ENCODE measurements at regions not wholly inside any gene's neighbourhood (a gene's known extent, or its start where the extent isn't known, plus 50 kb on each side); places are given as distances from the start of the nearest gene placed in this dataset.

DNA sequence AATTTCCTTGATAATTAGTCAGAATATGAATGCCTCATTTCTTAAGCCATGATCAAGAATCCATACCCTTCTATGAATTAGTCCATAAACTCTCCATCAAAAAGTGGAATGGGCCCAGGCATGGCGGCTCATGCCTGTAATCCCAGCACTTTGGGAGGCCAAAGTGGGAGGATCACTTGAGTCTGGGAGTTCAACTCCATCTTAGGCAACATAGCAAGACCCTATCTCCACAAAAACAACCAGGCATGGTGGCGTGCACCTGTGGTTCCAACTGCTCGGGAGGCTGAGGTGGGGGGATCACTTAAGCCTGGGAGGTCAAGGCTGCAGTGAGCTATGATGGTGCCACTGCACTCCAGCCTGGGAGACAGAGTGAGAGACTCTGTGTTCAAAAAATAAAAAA, 52.1 kb upstream of the SHANK2 start:
- Histone ChIP-seq H3K56ac (ENCODE audit: insufficient read length, low read depth, low read length) (no peak overlapping the region), H2AK5ac (ENCODE audit: insufficient read length, low read length) (no peak overlapping the region), H4K20me1 (ENCODE audit: control insufficient read depth, insufficient read depth, insufficient read length) (no peaks in the 10 kb centered on the region), H4K5ac (ENCODE audit: insufficient read length, low read depth, low read length) (no peak overlapping the region), H3K23me2 (ENCODE audit: insufficient read length, low read depth, low read length, poor library complexity, severe bottlenecking) (no peaks in the 10 kb centered on the region), H3K4me2 (ENCODE audit: insufficient read depth, insufficient read length, low read length) (no peak overlapping the region), H2BK5ac (ENCODE audit: insufficient read length, low read length) (no peak overlapping the region), H4K91ac (ENCODE audit: insufficient read length, low read depth, low read length) (no peak overlapping the region), H3K27me3 (ENCODE audit: insufficient read depth, low read length) (no peaks in the 10 kb centered on the region), H3K14ac (ENCODE audit: insufficient read depth, low read length) (no peak overlapping the region), H3K23ac (ENCODE audit: insufficient read length, low read depth, low read length) (no peak overlapping the region), H2BK120ac (ENCODE audit: low read depth, low read length, poor library complexity, severe bottlenecking) (no peak overlapping the region), H2BK20ac (ENCODE audit: low read depth, low read length, poor library complexity, severe bottlenecking) (no peak overlapping the region), H3K9ac (ENCODE audit: extremely low read depth, insufficient read length, low read length) (no peak overlapping the region), H3K4me1 (ENCODE audit: insufficient read depth, low read length) (no peaks in the 10 kb centered on the region), H3K9me3 (ENCODE audit: control insufficient read depth, low read depth, low read length) (no peaks in the 10 kb centered on the region), H2BK12ac (ENCODE audit: insufficient read length, low read depth, low read length) (no peak overlapping the region), H2BK15ac (ENCODE audit: low read depth, low read length) (no peak overlapping the region), H3K79me2 (ENCODE audit: insufficient read depth, low read length) (no peaks in the 10 kb centered on the region), H3T11ph (ENCODE audit: low read length) (no peak overlapping the region), H3K4ac (ENCODE audit: low read depth, low read length) (no peak overlapping the region), H2AFZ (ENCODE audit: low read length) (no peak overlapping the region), H3K27ac (ENCODE audit: insufficient read length, low read depth, low read length) (no peak overlapping the region), H4K8ac (replicated peaks; ENCODE audit: insufficient read length, low read depth, low read length) (no peak overlapping the region), H3K18ac (ENCODE audit: insufficient read length, low read depth, low read length) (no peak overlapping the region), H3K79me1 (ENCODE audit: insufficient read depth, low read depth, low read length, poor library complexity, severe bottlenecking) (no peaks in the 10 kb centered on the region)
- no peak for DNase-seq
- Mint-ChIP-seq H3K9me3 (peaks cover 0 to 3% of the 10 kb centered on the region in 2 experiments; a peak in 1 of 5 replicates), H3K27me3 (ENCODE audit: low read depth) (peaks cover 10% of the 10 kb centered on the region), H3K4me3 (no peak overlapping the region), H3K4me1 (no peaks in the 10 kb centered on the region), H3K36me3 (ENCODE audit: insufficient read depth in 1 of 3, low read depth in 3 of 3) (no peaks in the 10 kb centered on the region; a peak in 1 of 7 replicates), H3K27ac (no peak overlapping the region)
- TF ChIP-seq, protein P1, sequence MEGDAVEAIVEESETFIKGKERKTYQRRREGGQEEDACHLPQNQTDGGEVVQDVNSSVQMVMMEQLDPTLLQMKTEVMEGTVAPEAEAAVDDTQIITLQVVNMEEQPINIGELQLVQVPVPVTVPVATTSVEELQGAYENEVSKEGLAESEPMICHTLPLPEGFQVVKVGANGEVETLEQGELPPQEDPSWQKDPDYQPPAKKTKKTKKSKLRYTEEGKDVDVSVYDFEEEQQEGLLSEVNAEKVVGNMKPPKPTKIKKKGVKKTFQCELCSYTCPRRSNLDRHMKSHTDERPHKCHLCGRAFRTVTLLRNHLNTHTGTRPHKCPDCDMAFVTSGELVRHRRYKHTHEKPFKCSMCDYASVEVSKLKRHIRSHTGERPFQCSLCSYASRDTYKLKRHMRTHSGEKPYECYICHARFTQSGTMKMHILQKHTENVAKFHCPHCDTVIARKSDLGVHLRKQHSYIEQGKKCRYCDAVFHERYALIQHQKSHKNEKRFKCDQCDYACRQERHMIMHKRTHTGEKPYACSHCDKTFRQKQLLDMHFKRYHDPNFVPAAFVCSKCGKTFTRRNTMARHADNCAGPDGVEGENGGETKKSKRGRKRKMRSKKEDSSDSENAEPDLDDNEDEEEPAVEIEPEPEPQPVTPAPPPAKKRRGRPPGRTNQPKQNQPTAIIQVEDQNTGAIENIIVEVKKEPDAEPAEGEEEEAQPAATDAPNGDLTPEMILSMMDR (conservative IDR thresholded peaks at IDR 0.05), result no peak
- WGBS (ENCODE audit: extremely low coverage, insufficient read length, low lambda C conversion rate), result no CpG with 5 or more reads among the region's 3 CpGs

All from H9 (cell line).